ENCODE measurements at regions not wholly inside any gene's neighbourhood (a gene's known extent, or its start where the extent isn't known, plus 50 kb on each side); places are given as distances from the start of the nearest gene placed in this dataset.

DNA sequence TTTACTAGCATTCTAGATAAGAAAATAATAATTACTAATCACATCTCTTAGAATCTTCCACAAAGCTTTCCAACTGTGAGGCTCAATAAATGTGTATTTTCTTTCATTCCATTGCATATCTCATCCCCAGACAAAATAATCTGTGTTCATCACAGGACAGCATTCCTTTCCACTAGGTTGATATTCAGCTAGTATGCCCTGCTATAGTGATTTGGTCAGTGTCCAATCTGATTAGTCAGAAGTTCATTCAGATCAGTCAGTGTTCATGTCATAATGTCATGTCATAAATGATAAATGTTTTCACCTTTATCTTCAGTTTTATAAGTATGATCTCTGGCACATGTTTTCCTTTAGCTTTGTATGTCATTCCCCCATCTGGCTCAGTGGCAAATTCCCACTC is 611.4 kb downstream of the KCTD8 start:
- H3K27me3 ChIP-seq (ENCODE audit: control insufficient read depth in 2 of 2, insufficient read depth in 2 of 2, low read length in 2 of 2) = no peaks in the 10 kb centered on the region
- H3K4me1 ChIP-seq (ENCODE audit: control insufficient read depth, extremely low read depth, insufficient read depth, low read length) = no peaks in the 10 kb centered on the region
- H3K36me3 ChIP-seq (ENCODE audit: control insufficient read depth in 2 of 2, extremely low read depth in 1 of 2, insufficient read depth in 2 of 2, low read length in 2 of 2) = no peaks in the 10 kb centered on the region
- H3K9me1 ChIP-seq (replicated peaks; ENCODE audit: control insufficient read depth, extremely low read depth, insufficient read depth, low read length) = no peaks in the 10 kb centered on the region
- TF ChIP-seq MYC (IDR thresholded peaks at IDR 0.05; ENCODE audit: low read depth, low read length) (no peak), FOS (IDR thresholded peaks at IDR 0.05; ENCODE audit: borderline replicate concordance, insufficient read depth, low read length) (no peak)
- no peak overlapping the region for H3K27ac ChIP-seq (ENCODE audit: insufficient read depth, low read depth, low read length)
- BruUV-seq (replicated peaks) = no TSS peak
- no peaks in the 10 kb centered on the region for H3K79me2 ChIP-seq (ENCODE audit: control insufficient read depth, insufficient read depth, low read length)
- no peak overlapping the region for H3K4me2 ChIP-seq (ENCODE audit: insufficient read depth, low read length)
- H3K4me3 ChIP-seq (replicated peaks in 1 of 3; ENCODE audit: insufficient read depth in 1 of 3, low read depth in 1 of 3, low read length in 3 of 3) = no peak overlapping the region
- H4K20me1 ChIP-seq (replicated peaks; ENCODE audit: control insufficient read depth, extremely low read depth, insufficient read depth, low read length) = no peaks in the 10 kb centered on the region
- FAIRE-seq = no peak
- intact Hi-C loops (cut with micrococcal nuclease) = no loop called here
- dilution Hi-C loops (cut with MboI; ENCODE audit: extremely low pct_ligation_motif_present, low sequenced_read_pairs) = no loop called here
- DNase-seq (ENCODE audit: low read depth, low spot score) = no peak
- POLR2A ChIA-PET = no interaction called here
- H2AFZ ChIP-seq (ENCODE audit: low read depth, low read length) = no peak overlapping the region
- CTCF ChIA-PET = no interaction called here
- no peak overlapping the region for H3K9ac ChIP-seq (replicated peaks; ENCODE audit: extremely low read depth, insufficient read depth, low read length)
- no peaks in the 10 kb centered on the region for H3K9me3 ChIP-seq (replicated peaks; ENCODE audit: control insufficient read depth, insufficient read depth, low read length)

DNA sequence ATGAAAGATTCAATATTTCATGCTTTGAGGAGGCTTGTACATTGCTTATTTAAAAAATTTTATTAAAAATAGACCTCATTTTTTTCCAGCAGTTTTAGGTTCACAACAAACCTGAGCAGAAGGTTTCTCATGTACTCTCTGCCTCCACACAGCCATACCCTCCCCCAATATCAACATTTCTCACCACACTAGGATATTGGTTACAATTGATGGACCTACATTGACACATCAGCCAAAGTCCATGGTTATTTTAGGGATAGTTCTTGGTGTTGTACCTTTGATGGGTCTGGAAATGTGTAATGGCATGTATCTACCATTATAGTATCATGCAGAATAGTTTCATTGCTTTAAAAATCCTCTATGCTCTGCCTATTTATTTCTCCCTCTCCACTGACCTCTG is 611.0 kb downstream of the KCTD8 start:
- intact Hi-C loops (cut with micrococcal nuclease) = no loop called here
- H3K9me1 ChIP-seq (replicated peaks; ENCODE audit: control insufficient read depth, extremely low read depth, insufficient read depth, low read length) = no peaks in the 10 kb centered on the region
- no peak overlapping the region for H3K27ac ChIP-seq (ENCODE audit: insufficient read depth, low read depth, low read length)
- H3K36me3 ChIP-seq (ENCODE audit: control insufficient read depth in 2 of 2, extremely low read depth in 1 of 2, insufficient read depth in 2 of 2, low read length in 2 of 2) = no peaks in the 10 kb centered on the region
- H3K79me2 ChIP-seq (ENCODE audit: control insufficient read depth, insufficient read depth, low read length) = no peaks in the 10 kb centered on the region
- H2AFZ ChIP-seq (ENCODE audit: low read depth, low read length) = no peak overlapping the region
- dilution Hi-C loops (cut with MboI; ENCODE audit: extremely low pct_ligation_motif_present, low sequenced_read_pairs) = no loop called here
- DNase-seq (ENCODE audit: low read depth, low spot score) (no peak), FAIRE-seq (no peak)
- no peaks in the 10 kb centered on the region for H3K27me3 ChIP-seq (ENCODE audit: control insufficient read depth in 2 of 2, insufficient read depth in 2 of 2, low read length in 2 of 2)
- TF ChIP-seq MYC (IDR thresholded peaks at IDR 0.05; ENCODE audit: low read depth, low read length) = no peak
- TF ChIP-seq GATA2 (IDR thresholded peaks at IDR 0.05; ENCODE audit: insufficient read depth, insufficient read length, low read depth, low read length) = no peak
- BruUV-seq (replicated peaks) = no TSS peak
- H3K4me3 ChIP-seq (replicated peaks in 1 of 3; ENCODE audit: insufficient read depth in 1 of 3, low read depth in 1 of 3, low read length in 3 of 3) = no peak overlapping the region
- no peak overlapping the region for H3K4me2 ChIP-seq (ENCODE audit: insufficient read depth, low read length)
- ChIA-PET CTCF (no interaction called here), POLR2A (no interaction called here)
- H3K9me3 ChIP-seq (replicated peaks; ENCODE audit: control insufficient read depth, insufficient read depth, low read length) = no peaks in the 10 kb centered on the region
- no peaks in the 10 kb centered on the region for H3K4me1 ChIP-seq (ENCODE audit: control insufficient read depth, extremely low read depth, insufficient read depth, low read length)
- no peaks in the 10 kb centered on the region for H4K20me1 ChIP-seq (replicated peaks; ENCODE audit: control insufficient read depth, extremely low read depth, insufficient read depth, low read length)
- no peak overlapping the region for H3K9ac ChIP-seq (replicated peaks; ENCODE audit: extremely low read depth, insufficient read depth, low read length)
